Smooth muscle cell of the brain vasculature (primary cell): ENCODE measurements at regions not wholly inside any gene's neighbourhood (a gene's known extent, or its start where the extent isn't known, plus 50 kb on each side); places are given as distances from the start of the nearest gene placed in this dataset.
"Not testable (repeated sequence)": the region's sequence is repeated elsewhere in the genome, so short reads cannot be mapped to it uniquely, and the experiment has no call there.

Experiments
- DNase-seq: peaks from one replicate; pipeline ENCODE4 v3.0.0-alpha.2; 2012; ENCODE audit warnings: low read depth, low spot score

DNA sequence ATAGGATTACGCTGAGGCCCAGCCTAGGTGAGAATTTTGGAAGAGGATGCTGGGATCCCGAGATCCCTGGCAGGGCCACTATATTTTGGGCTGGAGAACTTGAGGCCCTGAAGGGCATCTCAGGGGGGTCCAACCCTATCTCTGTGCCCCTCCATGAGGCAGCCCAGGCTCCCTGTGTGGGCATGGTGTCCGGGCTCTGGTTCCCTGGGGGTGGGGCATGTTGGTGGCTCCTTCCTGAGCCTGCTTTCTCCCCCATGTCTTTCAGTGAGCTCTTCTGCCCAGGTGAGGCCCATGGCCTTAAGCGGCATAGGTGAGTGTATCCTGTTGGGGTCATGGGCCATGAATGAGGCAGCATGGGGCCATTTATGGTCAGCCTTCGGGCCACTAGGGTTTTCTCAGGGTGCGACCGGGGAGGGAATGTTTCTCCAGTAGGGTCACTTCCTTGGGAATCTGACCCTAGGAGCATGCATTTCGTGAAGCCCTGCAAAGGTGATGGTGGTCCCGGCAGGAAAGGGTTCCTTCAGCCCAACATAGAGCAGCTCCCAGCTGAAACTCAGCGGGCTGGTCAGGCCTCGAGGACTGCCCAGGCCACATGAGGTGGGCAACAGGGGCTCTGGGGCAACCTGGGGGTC lies 191.3 kb downstream of the UBE3A start:
- DNase-seq: no peak

DNA sequence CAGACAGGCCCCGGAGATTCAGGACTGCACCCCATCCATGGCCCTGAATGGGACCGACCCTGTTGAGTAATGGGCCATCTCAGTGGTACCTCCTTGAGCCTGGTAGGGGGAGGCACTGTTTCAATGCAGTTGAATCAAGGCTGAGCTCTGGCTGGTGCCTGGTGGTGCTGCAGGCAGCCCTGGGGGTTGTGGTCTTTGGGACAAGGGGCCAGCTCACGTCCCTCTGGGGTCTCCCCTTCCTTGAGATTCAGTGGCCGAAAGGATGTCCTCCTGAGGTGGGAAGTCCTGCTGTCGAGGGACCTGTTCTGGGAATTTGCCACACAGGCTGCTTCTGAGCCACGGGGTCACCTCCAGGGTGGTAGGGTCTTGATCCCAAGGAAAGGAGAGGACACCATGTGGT lies 190.7 kb downstream of the UBE3A start:
- DNase-seq: not testable (repeated sequence)

GRCh38 chr15:25248583-25249235 lies 190.1 kb downstream of the UBE3A start:
- DNase-seq: no peak

GRCh38 chr15:25249236-25250010 lies 189.4 kb downstream of the UBE3A start:
- DNase-seq: no peak

DNA sequence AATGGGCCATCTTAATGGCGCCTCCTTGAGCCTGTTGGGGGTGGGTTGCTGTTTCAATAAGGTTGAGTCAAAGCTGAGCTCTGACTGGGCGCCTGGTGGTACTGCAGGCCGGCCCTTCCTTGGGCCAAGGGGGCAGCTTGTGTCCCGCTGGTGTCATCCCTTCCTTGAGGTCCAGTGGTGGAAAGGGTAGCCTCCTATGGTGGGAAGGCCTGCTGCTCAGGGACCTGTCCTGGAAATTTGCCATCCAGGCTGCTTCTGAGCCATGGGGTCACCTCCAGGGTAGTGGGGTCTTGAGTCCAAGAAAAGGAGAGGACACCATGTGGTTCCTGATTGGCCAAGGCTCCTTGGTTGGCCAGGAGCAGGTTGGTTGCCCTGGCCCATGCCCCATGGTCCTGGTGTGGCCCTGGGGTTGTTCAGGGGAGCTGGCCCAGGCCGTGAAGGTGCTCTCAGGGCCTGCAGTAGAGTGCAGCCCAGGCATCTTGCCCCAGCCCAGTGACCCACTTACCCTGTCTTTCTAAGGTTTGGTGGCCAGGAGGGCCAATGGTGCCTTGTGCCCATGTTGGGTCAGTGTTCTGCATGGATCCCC lies 188.7 kb downstream of the UBE3A start:
- DNase-seq: no peak

DNA sequence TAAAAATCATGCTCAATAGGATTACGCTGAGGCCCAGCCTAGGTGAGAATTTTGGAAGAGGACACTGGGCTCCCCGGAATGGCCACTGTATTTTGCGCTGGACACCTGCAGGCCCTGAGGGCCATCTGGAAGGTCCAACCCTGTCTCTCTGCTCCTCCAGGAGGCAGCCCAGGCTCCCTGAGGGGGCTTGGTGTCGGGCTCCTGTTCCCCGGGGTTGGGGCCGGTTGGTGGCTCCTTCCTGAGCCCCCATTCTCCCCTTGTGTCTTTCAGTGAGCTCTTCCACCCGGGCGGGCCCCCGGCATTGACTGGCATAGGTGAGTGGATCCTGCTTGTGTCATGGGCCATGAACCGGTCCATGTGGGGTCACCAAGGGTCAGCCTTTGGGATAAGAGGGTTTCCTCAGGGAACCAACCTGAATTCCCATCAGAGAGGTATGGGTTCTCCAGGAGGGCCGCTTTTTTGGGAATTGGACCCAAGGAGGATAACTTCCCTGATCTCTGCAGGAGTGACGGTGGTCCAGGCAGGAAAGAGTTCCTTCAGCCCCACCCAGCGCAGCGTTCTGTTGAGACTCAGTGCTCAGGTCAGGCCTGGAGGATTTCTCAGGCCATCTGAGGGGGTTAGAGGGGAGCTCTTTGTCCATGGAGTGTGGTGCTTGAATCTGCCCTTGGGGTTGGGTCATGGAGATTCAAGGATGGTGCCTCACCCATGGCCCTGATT lies 187.8 kb downstream of the UBE3A start:
- no peak for DNase-seq

DNA sequence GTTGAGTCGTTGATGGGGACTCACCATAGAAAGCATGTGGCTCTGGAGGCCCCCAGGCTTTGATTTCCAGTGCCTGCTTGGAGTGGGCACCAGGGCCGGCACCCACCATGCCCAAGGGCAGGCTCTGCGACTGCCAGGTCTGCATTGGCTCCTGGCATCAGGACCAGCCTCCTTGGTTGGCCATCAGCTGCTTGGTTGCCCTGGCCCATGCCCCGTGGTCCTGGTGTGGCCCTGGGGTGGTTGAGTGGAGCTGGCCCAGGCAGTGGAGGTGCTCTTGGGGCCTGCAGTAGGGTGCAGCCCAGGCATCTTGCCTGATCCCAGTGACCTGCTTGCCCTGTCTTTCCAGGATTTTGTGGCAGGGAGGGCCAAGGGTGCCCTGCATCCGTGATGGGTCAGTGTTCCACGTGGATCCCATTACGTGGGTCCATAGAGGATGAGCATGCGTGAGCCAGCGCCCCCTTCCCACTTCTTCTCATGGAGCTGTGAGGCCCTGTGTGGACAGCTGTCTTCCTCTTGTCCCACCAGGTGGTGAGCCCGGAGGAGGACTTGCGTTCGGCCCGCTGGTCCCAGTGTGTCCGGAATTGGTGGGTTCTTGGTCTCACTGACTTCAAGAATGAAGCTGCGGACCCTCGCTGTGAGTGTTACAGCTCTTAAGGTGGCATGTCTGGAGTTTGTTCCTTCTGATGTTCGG lies 187.0 kb downstream of the UBE3A start:
- no peak for DNase-seq

DNA sequence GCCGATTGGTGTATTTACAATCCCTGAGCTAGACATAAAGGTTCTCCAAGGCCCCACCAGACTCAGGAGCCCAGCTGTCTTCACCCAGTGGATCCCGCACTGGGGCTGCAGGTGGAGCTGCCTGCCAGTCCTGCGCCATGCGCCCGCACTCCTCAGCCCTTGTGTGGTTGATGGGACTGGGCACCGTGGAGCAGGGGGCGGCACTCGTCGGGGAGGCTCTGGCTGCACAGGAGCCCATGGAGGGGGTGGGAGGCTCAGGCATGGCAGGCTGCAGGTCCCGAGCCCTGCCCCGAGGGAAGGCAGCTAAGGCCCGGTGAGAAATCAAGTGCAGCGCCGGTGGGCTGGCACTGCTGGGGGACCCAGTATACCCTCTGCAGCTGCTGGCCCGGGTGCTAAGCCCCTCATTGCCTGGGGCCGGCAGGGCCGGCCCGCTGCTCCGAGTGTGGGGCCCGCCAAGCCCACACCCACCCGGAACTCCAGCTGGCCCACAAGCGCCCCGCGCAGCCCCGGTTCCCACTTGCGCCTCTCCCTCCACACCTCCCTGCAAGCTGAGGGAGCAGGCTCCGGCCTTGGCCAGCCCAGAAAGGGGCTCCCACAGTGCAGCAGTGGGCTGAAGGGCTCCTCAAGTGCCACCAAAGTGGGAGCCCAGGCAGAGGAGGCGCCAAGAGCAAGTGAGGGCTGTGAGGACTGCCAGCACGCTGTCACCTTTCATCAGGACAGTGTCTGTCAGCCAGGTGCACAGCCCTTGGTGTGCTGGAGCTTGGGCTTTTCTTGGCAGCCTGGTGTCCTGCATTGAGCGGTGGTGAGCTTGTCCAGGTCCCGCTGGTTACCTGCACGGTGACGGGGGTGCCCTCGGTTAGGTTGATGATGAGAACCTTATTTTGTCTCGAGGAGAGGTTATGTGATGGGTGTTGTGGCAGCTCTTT lies 185.5 kb downstream of the UBE3A start:
- not testable (repeated sequence) for DNase-seq

- no peak for DNase-seq
Measured at GRCh38 chr15:25268166-25268565, 170.7 kb downstream of the UBE3A start.
